ENCODE measurements at regions not wholly inside any gene's neighbourhood (a gene's known extent, or its start where the extent isn't known, plus 50 kb on each side); places are given as distances from the start of the nearest gene placed in this dataset.
"Not testable (repeated sequence)": the region's sequence is repeated elsewhere in the genome, so short reads cannot be mapped to it uniquely, and the experiment has no call there.

DNA sequence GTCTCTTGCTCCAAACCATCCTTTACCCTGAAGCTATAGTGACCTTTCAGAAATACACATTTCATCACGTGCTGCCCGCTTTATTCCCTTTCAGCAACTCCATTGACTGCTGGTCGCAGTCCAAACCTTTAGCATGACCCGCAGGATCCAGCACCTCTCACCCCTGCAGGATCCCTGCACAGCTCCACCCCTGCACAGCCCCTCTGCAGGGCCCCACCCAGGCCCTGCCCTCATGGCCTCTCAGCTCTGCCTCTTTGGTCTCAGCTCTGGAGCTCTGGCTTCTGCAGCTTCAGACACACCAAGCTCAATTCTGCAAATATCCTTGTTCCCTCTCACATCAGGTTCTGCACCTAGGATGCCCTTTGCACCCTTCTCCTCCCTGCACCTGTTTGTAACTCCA lies 264.9 kb upstream of the C1orf174 start:
- no peak for DNase-seq (ENCODE audit: extremely low read depth in 1 of 2, low read depth in 1 of 2)

DNA sequence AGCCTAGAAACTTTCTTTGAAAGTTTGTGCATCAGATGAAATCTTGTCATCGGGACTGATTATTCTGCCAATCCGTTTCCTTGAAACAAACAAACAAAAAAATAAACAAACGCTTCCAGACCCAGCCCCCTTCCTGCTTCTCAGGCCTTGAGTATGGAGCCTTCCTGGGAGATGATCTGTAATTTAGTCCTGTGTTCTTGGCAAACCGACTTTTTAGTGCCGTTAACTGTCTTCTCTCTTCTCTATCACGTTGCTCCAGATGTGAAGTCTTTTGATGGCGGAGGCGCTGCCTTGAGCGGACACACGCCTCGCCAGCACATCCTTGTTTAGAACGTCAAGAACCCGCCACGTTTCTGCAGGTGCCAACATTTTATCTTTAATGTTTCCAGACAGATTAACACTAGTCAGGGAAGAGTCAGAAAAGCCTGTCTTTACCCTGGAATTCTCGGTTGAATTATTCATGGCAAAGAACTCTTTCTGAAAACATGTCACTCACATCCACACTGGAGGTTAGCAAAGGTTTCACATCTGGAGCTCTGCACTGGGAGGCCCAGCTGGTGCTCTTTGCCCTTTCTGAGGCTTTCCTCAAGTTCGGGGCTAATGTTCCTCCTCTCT lies 265.7 kb upstream of the C1orf174 start:
- no peak for DNase-seq (ENCODE audit: extremely low read depth in 1 of 2, low read depth in 1 of 2)

DNA sequence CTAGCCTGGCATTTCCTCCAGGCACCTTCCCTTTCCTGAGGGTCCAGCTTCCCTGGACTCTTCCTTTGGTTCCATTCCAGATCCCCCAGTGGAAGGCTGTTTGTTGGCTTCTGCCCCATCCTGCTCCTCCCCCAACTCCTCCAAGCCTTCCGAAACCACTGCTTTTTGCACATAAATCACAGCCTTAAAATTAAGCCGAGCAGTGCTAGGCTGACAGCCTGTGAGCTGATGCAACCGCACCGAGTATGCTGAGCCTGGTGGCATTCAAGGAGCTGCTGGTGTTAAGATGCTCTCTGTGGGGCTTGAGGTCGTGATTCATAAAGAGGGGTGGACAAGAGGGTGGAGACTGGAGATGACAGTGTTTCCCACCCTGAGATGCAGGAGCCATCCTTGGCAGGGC lies 266.6 kb upstream of the C1orf174 start:
- no peak for DNase-seq (ENCODE audit: extremely low read depth in 1 of 2, low read depth in 1 of 2)

DNA sequence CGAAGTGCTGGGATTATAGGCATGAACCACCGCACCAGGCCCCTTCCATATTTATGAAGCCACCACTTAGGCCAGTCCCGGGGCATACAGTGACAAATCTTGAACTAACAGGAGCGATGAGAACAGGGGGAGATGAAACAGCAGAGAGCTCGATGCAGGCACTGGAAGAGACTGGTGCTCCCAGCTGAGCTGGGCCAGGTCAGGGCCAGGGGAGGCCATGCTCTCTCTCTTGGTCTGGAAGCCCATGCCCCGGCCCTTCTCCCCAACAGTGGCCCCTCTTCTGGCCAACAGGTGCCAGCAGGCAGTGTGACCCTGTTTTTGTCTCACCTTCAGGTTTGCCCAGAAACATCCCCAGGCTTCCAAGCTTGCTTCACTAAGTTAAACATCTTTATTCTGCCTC lies 269.9 kb upstream of the C1orf174 start:
- DNase-seq (ENCODE audit: extremely low read depth in 1 of 2, low read depth in 1 of 2): no peak

DNA sequence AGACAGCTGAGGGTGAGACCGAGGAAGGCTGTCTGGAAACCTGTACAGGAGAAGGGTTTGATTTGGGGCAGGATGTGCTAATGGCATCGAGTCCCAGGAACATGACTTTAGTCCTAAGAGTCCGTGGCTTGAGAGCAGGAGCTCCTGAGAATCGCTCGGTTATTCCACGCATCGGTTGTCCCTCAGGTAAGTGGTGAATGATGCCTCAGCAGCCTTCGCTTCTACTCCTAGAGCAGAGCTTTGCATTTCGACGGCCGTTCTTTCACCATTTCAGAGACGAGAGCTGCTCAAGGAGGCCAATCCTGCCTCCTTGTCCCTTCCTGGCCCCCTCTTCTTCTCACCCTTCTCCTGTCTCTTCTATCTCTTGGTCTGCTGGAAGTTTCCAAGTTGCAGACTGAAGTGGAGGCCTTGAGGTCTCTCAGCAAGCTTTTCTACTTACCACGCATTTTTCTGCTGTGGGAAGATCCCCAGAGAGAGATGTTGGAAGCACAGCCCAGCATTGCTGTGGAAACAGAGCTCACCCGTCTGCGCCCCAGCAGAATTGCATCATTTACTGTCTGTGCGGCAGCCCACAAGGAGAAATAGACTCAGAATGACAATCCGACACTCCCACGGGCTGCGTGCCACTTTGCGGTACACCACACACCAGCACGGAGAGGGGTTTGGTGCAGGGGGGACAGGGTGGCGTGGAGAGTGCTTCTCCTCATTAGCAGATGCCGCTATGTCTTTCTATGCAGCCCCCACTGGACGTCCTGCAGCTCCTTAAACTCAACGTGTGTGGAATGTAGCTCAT lies 270.7 kb upstream of the C1orf174 start:
- no peak for DNase-seq (ENCODE audit: extremely low read depth in 1 of 2, low read depth in 1 of 2)

DNA sequence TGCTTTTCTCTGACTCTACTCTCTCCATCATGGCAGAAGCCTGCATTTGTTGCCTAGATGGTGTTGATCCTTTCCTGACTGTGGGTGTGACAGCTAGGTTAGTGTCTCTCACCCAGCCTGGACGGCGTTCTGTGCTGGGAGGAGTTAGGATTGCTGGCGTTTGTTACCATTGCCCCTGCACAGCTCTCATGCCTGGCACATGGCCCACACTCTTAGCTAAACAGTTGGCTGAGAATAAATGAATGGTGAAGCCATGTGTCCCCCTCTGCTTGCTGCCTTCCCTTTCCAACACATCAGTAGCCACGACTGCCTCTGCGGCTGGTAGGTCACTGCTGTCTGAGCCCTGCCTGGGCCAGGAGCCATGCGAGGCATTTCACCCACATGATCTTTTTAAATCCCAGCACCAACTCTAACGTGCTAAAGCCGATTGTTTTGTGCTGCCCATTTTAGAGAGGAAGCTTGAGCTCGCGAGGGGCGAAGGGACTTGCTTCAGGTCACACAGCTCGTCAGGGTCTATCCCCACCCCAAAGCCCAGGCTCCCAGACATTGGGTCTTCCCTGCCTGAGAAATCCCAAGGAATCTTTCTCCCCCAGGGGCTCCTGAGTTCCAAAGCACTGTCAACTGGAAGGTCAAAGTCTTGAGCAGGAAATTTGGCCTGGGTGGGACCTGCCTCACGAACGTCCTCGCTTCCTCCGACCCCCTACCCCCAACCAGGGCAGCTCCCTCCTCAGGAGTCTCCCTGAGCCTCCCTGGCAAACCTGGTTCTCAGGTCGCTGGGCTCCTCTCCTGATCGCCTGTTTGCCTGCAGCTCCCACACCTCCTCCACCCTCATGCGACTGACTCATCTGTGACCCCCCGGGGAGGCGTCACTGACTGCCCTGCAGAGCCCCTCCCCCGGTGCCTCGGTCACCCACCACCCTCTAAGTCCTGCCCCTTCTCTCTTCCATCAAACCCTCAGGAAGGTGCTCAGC lies 271.7 kb upstream of the C1orf174 start:
- DNase-seq (ENCODE audit: extremely low read depth in 1 of 2, low read depth in 1 of 2): no peak

DNA sequence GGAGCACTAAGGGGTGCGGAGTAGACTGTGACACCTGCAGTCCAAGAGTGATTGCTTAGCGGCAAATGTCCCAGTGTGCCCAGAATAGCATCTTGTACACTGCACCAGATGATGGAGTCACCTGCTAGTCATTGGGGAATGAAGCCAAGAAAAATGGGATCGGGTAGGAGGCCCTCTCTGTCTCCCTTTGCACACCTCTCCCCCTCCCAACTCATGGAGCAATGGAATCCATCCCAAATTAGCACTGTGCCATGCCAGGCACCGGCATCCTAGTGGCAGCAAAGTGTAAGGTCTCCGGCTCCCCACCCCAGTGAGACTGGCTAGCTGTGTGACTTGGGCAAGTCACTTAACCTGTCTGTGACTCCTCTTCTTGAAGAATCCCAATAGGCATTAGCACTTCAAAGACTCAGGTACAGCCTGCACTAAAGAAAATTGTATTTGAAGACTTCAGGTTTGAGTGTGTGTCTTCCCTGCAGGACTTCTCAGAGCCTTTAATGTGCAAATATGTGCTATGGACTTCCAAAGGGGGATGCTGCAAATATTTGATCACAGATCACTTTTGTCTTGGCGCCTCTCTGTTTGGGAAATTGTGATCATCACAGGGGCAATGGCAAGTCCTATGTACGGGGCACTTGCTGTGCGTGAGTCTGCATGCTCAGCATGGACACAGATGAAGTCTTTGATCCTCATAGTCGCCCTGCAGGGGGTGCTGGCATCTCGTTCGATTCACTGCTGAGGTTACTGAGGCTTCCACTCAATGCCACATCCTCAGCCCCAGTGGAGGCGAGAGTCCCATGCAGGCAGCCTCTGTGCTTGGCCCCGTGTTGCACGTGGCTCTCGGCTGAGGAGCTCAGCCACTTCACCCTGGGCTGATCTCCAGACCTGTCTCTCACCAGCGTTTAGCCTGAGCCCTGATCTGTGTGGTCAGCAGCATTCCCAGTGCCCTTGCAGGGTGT lies 272.9 kb upstream of the C1orf174 start:
- peak; percentile 6 for DNase-seq (ENCODE audit: extremely low read depth in 1 of 2, low read depth in 1 of 2)

DNA sequence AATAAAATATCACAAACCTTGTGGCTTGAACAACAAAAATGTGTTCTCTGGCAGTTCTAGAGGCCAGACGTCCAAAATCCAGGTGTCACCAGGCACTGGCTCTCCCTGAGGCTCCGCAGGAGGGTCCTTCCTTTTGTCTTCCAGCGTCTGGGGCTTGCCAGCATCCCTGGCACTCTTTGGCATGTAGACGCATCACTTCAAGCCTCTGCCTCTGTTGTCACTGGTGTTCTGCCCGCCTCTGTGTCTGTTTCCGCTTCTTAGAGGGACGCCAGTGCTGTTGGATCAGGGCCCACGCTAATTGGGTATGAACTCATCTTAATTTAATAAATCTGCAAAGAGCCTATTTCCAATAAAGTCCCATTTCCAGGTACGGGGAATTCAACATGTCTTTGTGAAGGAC lies 273.7 kb upstream of the C1orf174 start:
- no peak for DNase-seq (ENCODE audit: extremely low read depth in 1 of 2, low read depth in 1 of 2)

DNA sequence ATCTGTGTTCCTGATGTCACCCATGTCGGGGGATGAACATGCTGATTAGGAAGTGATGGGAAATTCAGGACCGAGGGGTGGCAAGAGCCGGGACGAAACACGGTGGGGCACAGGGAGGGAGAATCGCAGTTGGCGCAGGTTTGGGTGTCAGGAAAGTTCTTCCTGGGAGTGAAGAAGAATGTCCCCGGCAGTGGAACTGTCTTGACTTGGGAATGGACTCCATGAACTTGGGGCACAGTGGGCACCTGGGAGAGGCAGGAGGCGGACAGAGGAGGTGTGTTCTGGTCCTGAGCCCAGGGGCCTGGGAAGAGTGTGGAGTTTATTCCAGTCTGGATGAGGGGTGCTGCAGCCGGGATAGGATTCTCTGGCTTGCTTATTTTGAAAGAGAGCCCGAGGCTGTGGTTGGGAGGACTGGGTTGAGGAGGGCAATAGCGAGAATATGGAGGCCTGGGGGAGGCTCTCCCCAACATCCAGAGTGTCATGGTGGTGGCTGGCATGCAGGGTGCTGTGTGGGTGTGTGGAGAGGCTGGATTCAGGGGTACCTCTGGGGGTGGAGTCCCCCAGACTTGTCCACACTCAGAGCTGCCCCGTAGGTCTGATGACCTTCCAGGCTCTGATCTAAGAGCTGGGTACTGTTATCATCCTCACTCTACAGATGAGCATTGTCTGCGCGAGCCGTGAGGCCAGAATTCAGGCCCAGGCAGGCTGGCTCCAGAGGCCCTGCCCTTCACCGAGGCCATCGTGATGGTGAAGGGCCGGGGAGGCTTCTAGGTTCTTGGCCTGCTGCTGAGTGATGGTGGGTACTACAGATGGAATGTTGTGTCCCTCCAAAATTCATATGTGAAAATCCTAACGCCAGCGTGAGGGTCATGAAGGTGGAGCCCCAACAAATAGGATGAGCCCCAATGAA lies 274.5 kb upstream of the C1orf174 start:
- DNase-seq (ENCODE audit: extremely low read depth in 1 of 2, low read depth in 1 of 2): no peak

DNA sequence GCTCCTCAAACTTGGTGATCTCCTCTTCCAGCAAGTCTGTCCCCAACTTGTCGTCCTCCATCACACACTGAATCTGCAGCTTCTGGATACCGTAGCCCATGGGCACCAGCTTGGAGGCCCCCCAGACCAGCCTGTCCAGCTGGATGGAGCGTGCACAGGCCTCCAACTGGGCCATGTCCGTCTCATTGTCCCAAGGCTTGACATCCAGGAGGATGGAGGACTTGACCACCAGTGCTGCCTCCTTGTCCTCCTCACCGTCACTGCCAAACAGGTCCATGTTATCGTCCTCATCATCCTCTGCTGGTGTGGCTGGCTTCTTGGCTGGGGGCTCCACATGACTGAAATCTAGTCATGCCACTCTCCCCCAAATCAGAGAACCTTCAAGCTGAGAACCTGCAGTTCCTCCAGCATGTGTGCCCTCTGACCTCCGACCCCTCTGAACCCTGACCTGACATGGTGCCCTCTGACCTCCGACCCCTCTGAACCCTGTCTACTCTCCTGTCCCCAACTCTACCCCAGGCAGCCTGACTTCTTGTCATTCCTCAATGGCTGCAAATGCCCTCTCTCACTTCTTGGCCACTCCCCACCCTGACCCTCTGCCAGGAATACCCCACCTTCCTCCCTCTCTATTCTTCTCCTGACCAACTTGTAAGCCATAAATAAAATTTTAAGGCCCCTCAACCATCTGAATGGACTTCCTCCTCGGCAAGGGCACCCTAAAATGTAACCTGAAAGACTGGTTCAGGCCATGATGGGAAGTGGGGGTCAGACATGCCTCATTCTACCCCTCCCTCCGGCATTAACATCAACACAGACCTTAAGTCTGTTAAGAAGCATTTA lies 275.7 kb upstream of the C1orf174 start:
- no peak for DNase-seq (ENCODE audit: extremely low read depth in 1 of 2, low read depth in 1 of 2)

DNA sequence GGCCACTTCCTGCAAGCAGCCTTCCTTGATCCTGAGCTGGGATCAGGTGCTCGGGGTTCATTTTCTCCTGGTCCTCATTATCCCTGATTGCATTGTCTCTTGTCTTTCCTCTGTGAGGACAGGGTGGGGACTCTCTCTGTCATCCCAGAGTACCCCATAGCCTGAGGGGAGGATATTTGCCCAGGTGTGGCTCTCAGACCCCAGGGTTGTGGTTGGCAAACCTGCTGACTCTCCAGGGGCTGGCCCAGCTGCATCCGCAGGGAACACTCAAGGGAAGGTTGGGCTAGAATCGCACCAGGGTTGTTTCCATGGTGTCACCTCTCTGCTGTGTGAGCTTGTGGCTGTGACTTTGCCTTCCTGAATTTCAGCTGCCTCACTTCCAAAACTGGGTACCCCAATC lies 276.8 kb upstream of the C1orf174 start:
- no peak for DNase-seq (ENCODE audit: extremely low read depth in 1 of 2, low read depth in 1 of 2)

DNA sequence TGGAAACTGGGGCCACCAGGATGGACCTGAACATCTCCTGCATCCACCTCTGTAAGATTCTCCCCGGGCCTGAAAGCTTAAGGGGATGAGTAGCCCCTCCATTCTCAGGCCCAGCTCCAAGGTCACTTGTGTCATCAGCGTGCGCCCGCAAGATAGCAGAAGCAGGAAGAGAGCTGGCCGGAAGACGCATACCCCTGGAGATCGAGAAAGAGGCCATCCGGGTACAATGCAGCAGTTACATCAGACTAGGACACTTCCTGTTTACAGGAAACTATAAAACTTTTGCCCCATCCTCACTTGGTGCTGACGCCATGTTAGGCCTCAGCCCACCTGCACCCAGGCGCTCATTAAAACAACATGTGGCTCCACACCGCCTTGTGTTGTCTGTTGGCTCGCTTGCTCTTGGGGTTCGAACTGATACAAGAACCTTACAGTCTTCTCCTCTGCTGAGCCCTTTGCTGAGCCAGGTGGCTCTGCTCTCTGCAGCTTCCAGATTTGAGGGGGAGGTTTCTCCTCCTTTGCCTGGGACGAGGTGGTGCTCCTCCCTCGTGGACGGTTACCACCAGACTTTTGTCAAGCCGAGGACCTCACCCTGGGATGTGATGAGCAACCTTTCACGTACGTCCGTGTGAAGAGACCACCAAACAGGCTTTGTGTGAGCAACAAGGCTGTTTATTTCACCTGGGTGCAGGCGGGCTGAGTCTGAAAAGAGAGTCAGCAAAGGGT lies 277.5 kb upstream of the C1orf174 start:
- DNase-seq (ENCODE audit: extremely low read depth in 1 of 2, low read depth in 1 of 2): no peak

DNA sequence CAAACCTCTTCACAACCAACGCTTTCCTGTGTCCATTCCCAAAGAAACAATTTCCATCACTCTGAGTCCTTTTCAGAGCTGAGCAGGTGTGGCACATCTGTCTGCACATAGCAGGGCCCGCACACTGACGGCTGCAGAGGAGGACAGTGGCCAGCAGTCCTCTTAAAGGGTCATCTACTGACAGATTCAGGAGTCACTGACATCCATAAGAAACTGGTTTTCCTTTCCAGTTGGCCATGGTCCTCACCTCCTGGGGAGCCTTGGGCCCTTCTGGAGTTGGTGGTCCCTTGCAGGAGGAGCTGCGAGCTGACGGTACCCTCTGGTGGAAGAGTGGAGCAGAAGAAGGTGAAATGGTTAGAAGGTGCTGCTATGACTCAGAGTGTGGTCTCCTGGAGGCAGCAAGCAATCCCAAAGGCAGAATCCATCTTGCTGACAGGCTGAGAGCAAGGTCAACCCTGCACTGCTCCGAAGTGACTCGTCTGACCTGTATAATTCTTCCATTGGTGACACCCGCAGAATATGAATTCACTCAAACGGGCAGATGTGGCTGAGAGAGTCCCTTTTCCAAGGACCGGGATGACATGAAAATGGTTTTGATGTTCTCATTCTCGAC lies 278.5 kb upstream of the C1orf174 start:
- DNase-seq (ENCODE audit: extremely low read depth in 1 of 2, low read depth in 1 of 2): no peak

DNA sequence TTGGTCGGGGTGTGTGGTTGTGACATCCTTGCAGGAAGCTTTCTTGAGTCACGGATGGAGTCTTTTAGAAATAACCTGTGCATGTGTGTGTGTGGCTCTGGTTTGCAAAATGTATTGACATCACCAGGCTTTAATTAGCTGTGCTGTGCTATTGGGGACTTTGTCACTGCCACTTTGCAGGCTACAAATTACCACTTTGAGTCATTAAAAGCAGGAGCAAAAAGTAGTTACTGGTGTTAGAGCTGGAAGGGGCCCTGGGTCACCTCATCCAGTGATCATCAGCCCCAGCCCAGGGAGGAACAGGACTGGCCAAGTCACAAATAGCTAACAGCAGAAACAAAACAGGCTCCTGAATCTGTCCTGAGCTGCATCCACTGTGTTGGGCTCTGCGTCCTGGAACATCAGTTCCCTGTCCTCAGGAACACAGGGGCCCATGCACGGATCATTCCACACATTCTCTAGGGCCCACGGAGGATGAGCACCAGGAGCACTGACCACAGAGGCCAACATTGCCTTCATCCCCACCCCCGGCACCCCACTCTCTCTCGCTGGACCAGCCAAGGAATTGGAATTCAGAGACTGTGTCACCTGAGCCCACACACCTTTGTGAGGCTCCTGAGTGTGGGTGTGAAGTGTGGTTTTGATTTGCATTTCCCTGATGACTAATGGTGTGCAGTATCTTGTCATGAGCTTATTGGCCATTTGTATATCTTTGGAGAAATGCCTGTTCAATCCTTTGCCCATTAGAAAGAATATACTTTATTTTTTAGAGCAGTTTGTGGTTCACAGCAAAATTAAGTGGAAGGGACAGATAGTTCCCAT lies 280.1 kb upstream of the C1orf174 start:
- no peak for DNase-seq (ENCODE audit: extremely low read depth in 1 of 2, low read depth in 1 of 2)

DNA sequence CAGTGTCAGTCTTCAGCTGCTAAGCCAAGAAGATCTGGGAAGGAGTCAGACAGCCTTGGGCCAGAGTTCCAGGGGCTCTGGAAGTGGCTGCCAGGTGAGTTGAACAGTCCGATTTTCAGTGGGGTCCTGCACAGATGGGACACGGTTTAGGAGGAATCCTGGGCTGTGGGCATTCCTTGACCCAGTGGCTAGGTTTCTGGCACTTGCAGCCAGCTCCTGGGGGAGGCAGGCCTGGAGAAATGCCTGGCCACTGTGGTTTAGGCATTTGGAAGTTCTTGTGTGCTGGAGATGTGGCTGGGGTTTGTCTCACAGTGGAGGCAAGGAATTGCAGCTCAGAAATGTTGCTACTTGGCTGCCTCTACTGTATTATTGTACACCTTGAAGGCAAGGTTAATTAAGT lies 286.4 kb upstream of the C1orf174 start:
- not testable (repeated sequence) for DNase-seq (ENCODE audit: extremely low read depth in 1 of 2, low read depth in 1 of 2)

DNA sequence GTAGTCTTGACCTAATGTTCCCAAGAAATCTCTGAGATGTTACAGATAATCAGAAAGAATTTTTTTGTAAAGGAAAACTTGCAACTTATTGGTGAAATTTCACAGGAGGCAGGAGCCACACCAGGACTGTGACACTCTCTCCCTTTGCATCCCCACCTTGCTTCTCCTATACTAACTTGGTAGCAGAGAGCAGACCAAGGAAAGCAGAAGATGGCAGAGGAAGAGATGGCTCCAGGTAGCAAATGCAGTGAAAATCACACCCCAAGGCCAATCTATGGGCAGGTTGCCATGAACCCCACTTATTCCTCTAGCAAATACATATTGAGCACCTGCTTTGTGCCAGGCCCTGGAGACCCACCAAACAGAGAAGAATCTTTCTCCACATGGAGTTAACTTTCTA lies 303.4 kb upstream of the C1orf174 start:
- no peak for DNase-seq (ENCODE audit: extremely low read depth in 1 of 2, low read depth in 1 of 2)

DNA sequence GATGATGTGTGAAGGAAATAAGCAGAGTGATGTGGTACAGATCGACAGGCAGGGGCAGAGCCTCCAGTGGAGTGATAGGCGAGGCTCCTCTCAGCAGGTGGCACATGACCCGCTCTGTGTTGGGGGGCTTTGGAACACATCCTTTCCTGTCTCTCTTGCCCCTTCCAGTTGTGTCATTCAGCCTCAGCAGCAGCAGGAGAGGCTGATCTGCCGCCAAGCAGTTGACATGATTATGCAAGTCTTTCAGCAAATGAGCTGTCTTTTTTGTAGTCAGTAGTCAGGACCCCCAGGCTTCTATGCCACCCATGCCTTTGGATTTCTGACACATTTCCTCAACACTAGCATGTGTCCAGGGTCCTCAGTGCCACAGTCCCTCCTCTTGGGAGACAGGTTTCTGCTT lies 307.1 kb upstream of the C1orf174 start:
- no peak for DNase-seq (ENCODE audit: extremely low read depth in 1 of 2, low read depth in 1 of 2)

Data from stimulated activated CD8-positive, alpha-beta memory T cell treated with anti-CD3 and anti-CD28 coated beads, Interleukin-7, amount 100 ng/mL, for 48 hours (primary cell).